ENCODE measurements at regions not wholly inside any gene's neighbourhood (a gene's known extent, or its start where the extent isn't known, plus 50 kb on each side); places are given as distances from the start of the nearest gene placed in this dataset.

- no peak for TF ChIP-seq CTCF (conservative IDR thresholded peaks at IDR 0.05; ENCODE audit: low read depth, low read length)
- no peak overlapping the region for H3K4me3 ChIP-seq (ENCODE audit: low read length)
- DNase-seq (ENCODE audit: low read depth) = no peak
These were observed 110.2 kb downstream of the CPZ start for GRCh38 chr4:8702516-8703400.

GRCh38 chr4:8702020-8702495 is 109.5 kb downstream of the CPZ start:
- no peak overlapping the region for H3K4me3 ChIP-seq (ENCODE audit: low read length)
- no peak for TF ChIP-seq CTCF (conservative IDR thresholded peaks at IDR 0.05; ENCODE audit: low read depth, low read length)

GRCh38 chr4:8701126-8702019 is 108.8 kb downstream of the CPZ start:
- no peak for DNase-seq (ENCODE audit: low read depth)
- H3K4me3 ChIP-seq (ENCODE audit: low read length) = no peak overlapping the region
- TF ChIP-seq CTCF (conservative IDR thresholded peaks at IDR 0.05; ENCODE audit: low read depth, low read length) = no peak

More at GRCh38 chr4:8702020-8702495, 109.5 kb downstream of the CPZ start:
- no peak for DNase-seq (ENCODE audit: low read depth)

GRCh38 chr4:8700531-8700930 is 108.0 kb downstream of the CPZ start:
- TF ChIP-seq CTCF (conservative IDR thresholded peaks at IDR 0.05; ENCODE audit: low read depth, low read length) = no peak
- H3K4me3 ChIP-seq (ENCODE audit: low read length) = no peak overlapping the region
- DNase-seq (ENCODE audit: low read depth) = no peak

- H3K4me3 ChIP-seq (ENCODE audit: low read length) = no peak overlapping the region
- DNase-seq (ENCODE audit: low read depth) = no peak
- no peak for TF ChIP-seq CTCF (conservative IDR thresholded peaks at IDR 0.05; ENCODE audit: low read depth, low read length)
These were observed 107.0 kb downstream of the CPZ start for GRCh38 chr4:8699479-8700145.

GRCh38 chr4:8699063-8699385 is 106.5 kb downstream of the CPZ start:
- H3K4me3 ChIP-seq (ENCODE audit: low read length) = no peak overlapping the region
- TF ChIP-seq CTCF (conservative IDR thresholded peaks at IDR 0.05; ENCODE audit: low read depth, low read length) = no peak
- no peak for DNase-seq (ENCODE audit: low read depth)

Measured in retinal pigment epithelial cell (primary cell).